ENCODE measurements at regions not wholly inside any gene's neighbourhood (a gene's known extent, or its start where the extent isn't known, plus 50 kb on each side); places are given as distances from the start of the nearest gene placed in this dataset.
"Not testable (repeated sequence)": the region's sequence is repeated elsewhere in the genome, so short reads cannot be mapped to it uniquely, and the experiment has no call there.

DNA sequence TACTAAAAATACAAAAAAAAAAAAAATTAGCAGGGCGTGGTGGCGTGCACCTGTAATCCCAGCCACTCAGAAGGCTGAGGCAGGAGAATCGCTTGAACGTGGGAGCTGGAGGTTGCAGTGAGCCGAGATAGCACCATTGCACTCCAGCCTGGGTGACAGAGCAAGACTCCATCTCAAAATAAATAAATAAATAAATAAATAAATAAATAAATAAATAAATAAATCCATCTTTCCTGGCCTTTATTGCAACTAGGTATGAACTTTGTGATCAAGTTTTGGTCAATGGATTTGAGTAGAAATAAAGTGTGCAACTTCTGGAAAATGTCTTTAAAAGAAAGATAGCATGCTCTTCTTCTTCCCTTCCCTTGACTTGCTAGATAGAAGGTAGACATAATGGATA lies 69.6 kb upstream of the LRFN2 start:
- TF ChIP-seq, protein P1, sequence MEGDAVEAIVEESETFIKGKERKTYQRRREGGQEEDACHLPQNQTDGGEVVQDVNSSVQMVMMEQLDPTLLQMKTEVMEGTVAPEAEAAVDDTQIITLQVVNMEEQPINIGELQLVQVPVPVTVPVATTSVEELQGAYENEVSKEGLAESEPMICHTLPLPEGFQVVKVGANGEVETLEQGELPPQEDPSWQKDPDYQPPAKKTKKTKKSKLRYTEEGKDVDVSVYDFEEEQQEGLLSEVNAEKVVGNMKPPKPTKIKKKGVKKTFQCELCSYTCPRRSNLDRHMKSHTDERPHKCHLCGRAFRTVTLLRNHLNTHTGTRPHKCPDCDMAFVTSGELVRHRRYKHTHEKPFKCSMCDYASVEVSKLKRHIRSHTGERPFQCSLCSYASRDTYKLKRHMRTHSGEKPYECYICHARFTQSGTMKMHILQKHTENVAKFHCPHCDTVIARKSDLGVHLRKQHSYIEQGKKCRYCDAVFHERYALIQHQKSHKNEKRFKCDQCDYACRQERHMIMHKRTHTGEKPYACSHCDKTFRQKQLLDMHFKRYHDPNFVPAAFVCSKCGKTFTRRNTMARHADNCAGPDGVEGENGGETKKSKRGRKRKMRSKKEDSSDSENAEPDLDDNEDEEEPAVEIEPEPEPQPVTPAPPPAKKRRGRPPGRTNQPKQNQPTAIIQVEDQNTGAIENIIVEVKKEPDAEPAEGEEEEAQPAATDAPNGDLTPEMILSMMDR (IDR thresholded peaks at IDR 0.05; ENCODE audit: extremely low read depth in 1 of 2, insufficient read depth in 1 of 2, low read depth in 1 of 2, low read length in 2 of 2) = not testable (repeated sequence)
- TF ChIP-seq EZH2 (IDR thresholded peaks at IDR 0.05; ENCODE audit: borderline replicate concordance, low read depth, low read length, severe bottlenecking); POLR2A (IDR thresholded peaks at IDR 0.05; ENCODE audit: low read depth, low read length); POLR2AphosphoS5 (IDR thresholded peaks at IDR 0.05; ENCODE audit: insufficient read depth, low read depth, low read length): not testable (repeated sequence)
